Liver (tissue), 8 donors: ENCODE measurements at regions not wholly inside any gene's neighbourhood (a gene's known extent, or its start where the extent isn't known, plus 50 kb on each side); places are given as distances from the start of the nearest gene placed in this dataset.

Experiments used
- DNase-seq: peaks from one replicate; pipeline ENCODE4 v3.0.0-alpha.2; 2017; ENCODE audit warnings: low spot score
- H3K27ac ChIP-seq, 2 donors: one replicate each; pipeline ENCODE4 v1.7.0; 2013; ENCODE audit warnings: inconsistent platforms in 2 of 2, low read length in 2 of 2, control low read depth in 1 of 2, low read depth in 1 of 2, mild to moderate bottlenecking in 1 of 2
- H3K27me3 ChIP-seq, 4 donors: one replicate each; pipeline versions ENCODE4 v1.6.1 to v1.7.0; 2013; ENCODE audit warnings: low read length in 3 of 4, inconsistent platforms in 1 of 4, mild to moderate bottlenecking in 1 of 4, moderate library complexity in 1 of 4; ENCODE audit not compliant: control insufficient read depth in 4 of 4, insufficient read depth in 4 of 4
- H3K36me3 ChIP-seq, 4 donors: one replicate each; pipeline versions ENCODE4 v1.6.1 to v1.7.0; 2013; ENCODE audit warnings: low read length in 3 of 4, mild to moderate bottlenecking in 3 of 4, low read depth in 1 of 4, moderate library complexity in 1 of 4; ENCODE audit not compliant: control insufficient read depth in 4 of 4, insufficient read depth in 3 of 4
- H3K4me1 ChIP-seq, 4 donors: one replicate each; pipeline versions ENCODE4 v1.6.1 to v1.7.0; 2013; ENCODE audit warnings: low read length in 3 of 4, mild to moderate bottlenecking in 3 of 4, moderate library complexity in 1 of 4; ENCODE audit not compliant: control insufficient read depth in 4 of 4, insufficient read depth in 4 of 4
- H3K4me3 ChIP-seq, 3 donors: one replicate each; pipeline versions ENCODE4 v1.6.1 to v1.7.0; 2013; ENCODE audit warnings: low read length in 3 of 3, control low read depth in 1 of 3, low read depth in 1 of 3, mild to moderate bottlenecking in 1 of 3
- H3K9ac ChIP-seq, 2 donors: one replicate each; pipeline ENCODE4 v1.7.0; 2013; ENCODE audit warnings: low read length in 2 of 2, mild to moderate bottlenecking in 2 of 2, moderate library complexity in 2 of 2, control low read depth in 1 of 2, low read depth in 1 of 2
- H3K9me3 ChIP-seq, 4 donors: one replicate each; pipeline versions ENCODE4 v1.6.1 to v1.7.0; 2013; ENCODE audit warnings: low read length in 3 of 4; ENCODE audit not compliant: control insufficient read depth in 4 of 4
- EGR1 ChIP-seq, 2 donors: IDR thresholded peaks; 2 replicates each; pipeline ENCODE4 v1.6.1; 2016 to 2018; ENCODE audit warnings: antibody characterized with exemption in 2 of 2, low read depth in 2 of 2
- FOXA1 ChIP-seq: IDR thresholded peaks from 2 replicates; pipeline ENCODE4 v1.6.1; 2016; ENCODE audit warnings: antibody characterized with exemption
- FOXA2 ChIP-seq: IDR thresholded peaks from 2 replicates; pipeline ENCODE4 v1.6.1; 2016; ENCODE audit warnings: antibody characterized with exemption
- GABPA ChIP-seq, 2 donors: IDR thresholded peaks in 1 of 2; conservative IDR thresholded peaks in 1 of 2; 2 replicates each; pipeline ENCODE4 v1.6.1; 2016; ENCODE audit warnings: antibody characterized with exemption in 2 of 2, mild to moderate bottlenecking in 1 of 2, moderate library complexity in 1 of 2
- HNF4A ChIP-seq, 2 donors: conservative IDR thresholded peaks; 2 replicates each; pipeline ENCODE4 v1.6.1; 2016; ENCODE audit warnings: antibody characterized with exemption in 2 of 2, mild to moderate bottlenecking in 2 of 2
- HNF4G ChIP-seq: IDR thresholded peaks from 2 replicates; pipeline ENCODE4 v1.6.1; 2016; ENCODE audit warnings: antibody characterized with exemption
- JUND ChIP-seq, 2 donors: IDR thresholded peaks; 2 replicates each; pipeline ENCODE4 v1.6.1; 2016; ENCODE audit warnings: antibody characterized with exemption in 2 of 2
- NR2F2 ChIP-seq: IDR thresholded peaks from 2 replicates; pipeline ENCODE4 v1.6.1; 2016; ENCODE audit warnings: antibody characterized with exemption
- RAD21 ChIP-seq, 2 donors: IDR thresholded peaks; 2 replicates each; pipeline ENCODE4 v1.6.1; 2016; ENCODE audit warnings: antibody characterized with exemption in 2 of 2, mild to moderate bottlenecking in 2 of 2
- RXRA ChIP-seq, 2 donors: IDR thresholded peaks; 2 replicates each; pipeline ENCODE4 v1.6.1; 2017 to 2018; ENCODE audit warnings: antibody characterized with exemption in 2 of 2, mild to moderate bottlenecking in 1 of 2
- SP1 ChIP-seq: IDR thresholded peaks from 2 replicates; pipeline ENCODE4 v1.6.1; 2018; ENCODE audit warnings: antibody characterized with exemption, mild to moderate bottlenecking
- TAF1 ChIP-seq: conservative IDR thresholded peaks from 2 replicates; pipeline ENCODE4 v1.6.1; 2016; ENCODE audit warnings: antibody characterized with exemption, mild to moderate bottlenecking
- YY1 ChIP-seq: IDR thresholded peaks from 2 replicates; pipeline ENCODE4 v1.6.1; 2016; ENCODE audit warnings: antibody characterized with exemption, mild to moderate bottlenecking
- WGBS: extraction: QIAGEN DNeasy Blood & Tissue Kit; methylation state at CpG from one replicate; pipeline ENCODE4 v1.1.7; 2013; 5-methylcytosine and 5-hydroxymethylcytosine counted together
- TF ChIP-seq, protein P1 (sequence below): fragments of 150-350 bp; IDR thresholded peaks from 2 replicates; pipeline ENCODE4 v1.5.1; 2017; ENCODE audit warnings: improper control_type of control experiment, low read depth, low read length; ENCODE audit not compliant: missing input control
- TF ChIP-seq, protein P2 (sequence below): IDR thresholded peaks from 2 replicates; pipeline ENCODE4 v1.6.1; 2016; ENCODE audit warnings: antibody characterized with exemption
- TF ChIP-seq, protein P3 (sequence below): IDR thresholded peaks from 2 replicates; pipeline ENCODE4 v1.6.1; 2016; ENCODE audit warnings: antibody characterized with exemption
- TF ChIP-seq, protein P4 (sequence below): IDR thresholded peaks from 2 replicates; pipeline ENCODE4 v1.6.1; 2016; ENCODE audit warnings: antibody characterized with exemption, mild to moderate bottlenecking
- TF ChIP-seq, protein P5 (sequence below): IDR thresholded peaks from 2 replicates; pipeline ENCODE4 v1.6.1; 2016; ENCODE audit warnings: antibody characterized with exemption
- donor health status: healthy.
- donor health status: healthy.
- donor health status: healthy.
- donor health status: healthy.
- donor health status: healthy.

DNA sequence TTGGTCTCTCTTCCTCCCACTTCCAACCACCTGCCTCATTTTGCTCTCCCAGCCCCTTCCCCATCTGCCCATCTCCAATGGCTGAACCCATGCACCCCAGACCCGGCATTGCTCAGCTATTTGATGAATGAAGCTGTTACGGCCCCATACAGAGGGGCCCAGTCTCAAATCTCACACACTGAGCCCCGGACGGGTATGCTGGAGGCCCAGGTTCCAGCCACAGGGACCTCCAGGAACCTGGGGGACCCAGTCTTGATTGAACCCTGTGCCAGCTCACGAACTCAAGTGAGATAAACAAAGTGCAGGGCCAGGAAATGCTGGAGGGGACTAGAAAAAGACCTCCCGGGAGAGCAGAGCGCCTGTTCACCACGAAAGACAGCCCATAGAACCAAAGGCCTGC lies 63.4 kb upstream of the TEX51 start:
- H3K27ac ChIP-seq: no peak overlapping the region
- DNase-seq: no peak
- H3K9me3 ChIP-seq: no peaks in the 10 kb centered on the region
- WGBS: 89% methylated on average over 8 of the region's 8 CpGs
- no peaks in the 10 kb centered on the region for H3K27me3 ChIP-seq
- H3K4me3 ChIP-seq: no peak overlapping the region
- TF ChIP-seq NR2F2: no peak
- TF ChIP-seq YY1: no peak
- TF ChIP-seq SP1: no peak
- TF ChIP-seq HNF4A (conservative IDR thresholded peaks at IDR 0.05): no peak
- TF ChIP-seq, protein P1, sequence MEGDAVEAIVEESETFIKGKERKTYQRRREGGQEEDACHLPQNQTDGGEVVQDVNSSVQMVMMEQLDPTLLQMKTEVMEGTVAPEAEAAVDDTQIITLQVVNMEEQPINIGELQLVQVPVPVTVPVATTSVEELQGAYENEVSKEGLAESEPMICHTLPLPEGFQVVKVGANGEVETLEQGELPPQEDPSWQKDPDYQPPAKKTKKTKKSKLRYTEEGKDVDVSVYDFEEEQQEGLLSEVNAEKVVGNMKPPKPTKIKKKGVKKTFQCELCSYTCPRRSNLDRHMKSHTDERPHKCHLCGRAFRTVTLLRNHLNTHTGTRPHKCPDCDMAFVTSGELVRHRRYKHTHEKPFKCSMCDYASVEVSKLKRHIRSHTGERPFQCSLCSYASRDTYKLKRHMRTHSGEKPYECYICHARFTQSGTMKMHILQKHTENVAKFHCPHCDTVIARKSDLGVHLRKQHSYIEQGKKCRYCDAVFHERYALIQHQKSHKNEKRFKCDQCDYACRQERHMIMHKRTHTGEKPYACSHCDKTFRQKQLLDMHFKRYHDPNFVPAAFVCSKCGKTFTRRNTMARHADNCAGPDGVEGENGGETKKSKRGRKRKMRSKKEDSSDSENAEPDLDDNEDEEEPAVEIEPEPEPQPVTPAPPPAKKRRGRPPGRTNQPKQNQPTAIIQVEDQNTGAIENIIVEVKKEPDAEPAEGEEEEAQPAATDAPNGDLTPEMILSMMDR: no peak
- TF ChIP-seq, protein P2, sequence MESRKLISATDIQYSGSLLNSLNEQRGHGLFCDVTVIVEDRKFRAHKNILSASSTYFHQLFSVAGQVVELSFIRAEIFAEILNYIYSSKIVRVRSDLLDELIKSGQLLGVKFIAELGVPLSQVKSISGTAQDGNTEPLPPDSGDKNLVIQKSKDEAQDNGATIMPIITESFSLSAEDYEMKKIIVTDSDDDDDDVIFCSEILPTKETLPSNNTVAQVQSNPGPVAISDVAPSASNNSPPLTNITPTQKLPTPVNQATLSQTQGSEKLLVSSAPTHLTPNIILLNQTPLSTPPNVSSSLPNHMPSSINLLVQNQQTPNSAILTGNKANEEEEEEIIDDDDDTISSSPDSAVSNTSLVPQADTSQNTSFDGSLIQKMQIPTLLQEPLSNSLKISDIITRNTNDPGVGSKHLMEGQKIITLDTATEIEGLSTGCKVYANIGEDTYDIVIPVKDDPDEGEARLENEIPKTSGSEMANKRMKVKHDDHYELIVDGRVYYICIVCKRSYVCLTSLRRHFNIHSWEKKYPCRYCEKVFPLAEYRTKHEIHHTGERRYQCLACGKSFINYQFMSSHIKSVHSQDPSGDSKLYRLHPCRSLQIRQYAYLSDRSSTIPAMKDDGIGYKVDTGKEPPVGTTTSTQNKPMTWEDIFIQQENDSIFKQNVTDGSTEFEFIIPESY: no peak
- no peak for TF ChIP-seq FOXA1
- TF ChIP-seq JUND (IDR thresholded peaks at IDR 0.05): no peak
- TF ChIP-seq, protein P3, sequence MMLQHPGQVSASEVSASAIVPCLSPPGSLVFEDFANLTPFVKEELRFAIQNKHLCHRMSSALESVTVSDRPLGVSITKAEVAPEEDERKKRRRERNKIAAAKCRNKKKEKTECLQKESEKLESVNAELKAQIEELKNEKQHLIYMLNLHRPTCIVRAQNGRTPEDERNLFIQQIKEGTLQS: no peak
- TF ChIP-seq EGR1 (IDR thresholded peaks at IDR 0.05; ENCODE audit: low read depth in 2 of 2): no peak
- TF ChIP-seq GABPA (IDR thresholded peaks at IDR 0.05 in 1 of 2, conservative IDR thresholded peaks at IDR 0.05 in 1 of 2): no peak
- TF ChIP-seq HNF4G: no peak
- TF ChIP-seq TAF1: no peak
- TF ChIP-seq FOXA2: no peak
- H3K4me1 ChIP-seq: no peaks in the 10 kb centered on the region
- no peak overlapping the region for H3K9ac ChIP-seq
- H3K36me3 ChIP-seq: no peaks in the 10 kb centered on the region

DNA sequence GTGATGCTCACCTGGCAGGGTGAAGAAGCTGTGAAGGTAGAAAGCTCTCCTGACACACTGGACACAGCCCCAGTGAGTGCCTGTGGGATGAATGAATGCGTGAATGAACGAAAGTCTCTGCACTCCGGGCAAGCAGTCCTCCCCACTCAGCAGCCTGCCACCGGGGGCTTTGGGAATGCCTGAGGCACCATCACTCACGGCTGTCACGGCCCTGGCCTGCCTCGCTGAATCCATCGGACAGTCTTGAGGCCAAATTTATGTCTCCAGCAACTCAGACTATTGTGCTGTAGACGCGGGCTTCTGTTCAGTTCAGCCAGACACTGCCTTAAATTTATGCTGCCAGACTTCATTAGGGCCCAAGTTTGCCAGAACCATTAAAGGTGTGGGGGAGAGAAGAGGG lies 62.9 kb upstream of the TEX51 start:
- no peak overlapping the region for H3K27ac ChIP-seq

More for the DNA sequence above, 62.9 kb upstream of the TEX51 start:
- Histone ChIP-seq H3K36me3 (no peaks in the 10 kb centered on the region), H3K27me3 (no peaks in the 10 kb centered on the region), H3K4me3 (no peak overlapping the region), H3K4me1 (no peaks in the 10 kb centered on the region), H3K9ac (no peak overlapping the region), H3K9me3 (no peaks in the 10 kb centered on the region)
- DNase-seq: no peak
- 91% methylated on average over 10 of the region's 10 CpGs for WGBS
- TF ChIP-seq HNF4G: no peak
- no peak for TF ChIP-seq JUND (IDR thresholded peaks at IDR 0.05)
- no peak for TF ChIP-seq SP1
- TF ChIP-seq, protein P4, sequence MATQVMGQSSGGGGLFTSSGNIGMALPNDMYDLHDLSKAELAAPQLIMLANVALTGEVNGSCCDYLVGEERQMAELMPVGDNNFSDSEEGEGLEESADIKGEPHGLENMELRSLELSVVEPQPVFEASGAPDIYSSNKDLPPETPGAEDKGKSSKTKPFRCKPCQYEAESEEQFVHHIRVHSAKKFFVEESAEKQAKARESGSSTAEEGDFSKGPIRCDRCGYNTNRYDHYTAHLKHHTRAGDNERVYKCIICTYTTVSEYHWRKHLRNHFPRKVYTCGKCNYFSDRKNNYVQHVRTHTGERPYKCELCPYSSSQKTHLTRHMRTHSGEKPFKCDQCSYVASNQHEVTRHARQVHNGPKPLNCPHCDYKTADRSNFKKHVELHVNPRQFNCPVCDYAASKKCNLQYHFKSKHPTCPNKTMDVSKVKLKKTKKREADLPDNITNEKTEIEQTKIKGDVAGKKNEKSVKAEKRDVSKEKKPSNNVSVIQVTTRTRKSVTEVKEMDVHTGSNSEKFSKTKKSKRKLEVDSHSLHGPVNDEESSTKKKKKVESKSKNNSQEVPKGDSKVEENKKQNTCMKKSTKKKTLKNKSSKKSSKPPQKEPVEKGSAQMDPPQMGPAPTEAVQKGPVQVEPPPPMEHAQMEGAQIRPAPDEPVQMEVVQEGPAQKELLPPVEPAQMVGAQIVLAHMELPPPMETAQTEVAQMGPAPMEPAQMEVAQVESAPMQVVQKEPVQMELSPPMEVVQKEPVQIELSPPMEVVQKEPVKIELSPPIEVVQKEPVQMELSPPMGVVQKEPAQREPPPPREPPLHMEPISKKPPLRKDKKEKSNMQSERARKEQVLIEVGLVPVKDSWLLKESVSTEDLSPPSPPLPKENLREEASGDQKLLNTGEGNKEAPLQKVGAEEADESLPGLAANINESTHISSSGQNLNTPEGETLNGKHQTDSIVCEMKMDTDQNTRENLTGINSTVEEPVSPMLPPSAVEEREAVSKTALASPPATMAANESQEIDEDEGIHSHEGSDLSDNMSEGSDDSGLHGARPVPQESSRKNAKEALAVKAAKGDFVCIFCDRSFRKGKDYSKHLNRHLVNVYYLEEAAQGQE: no peak
- no peak for TF ChIP-seq EGR1 (IDR thresholded peaks at IDR 0.05; ENCODE audit: low read depth in 2 of 2)
- no peak for TF ChIP-seq NR2F2
- TF ChIP-seq, protein P1: no peak
- no peak for TF ChIP-seq RAD21 (IDR thresholded peaks at IDR 0.05)
- TF ChIP-seq, protein P3: no peak
- TF ChIP-seq HNF4A (conservative IDR thresholded peaks at IDR 0.05): no peak
- TF ChIP-seq, protein P2: no peak
- no peak for TF ChIP-seq GABPA (IDR thresholded peaks at IDR 0.05 in 1 of 2, conservative IDR thresholded peaks at IDR 0.05 in 1 of 2)
- no peak for TF ChIP-seq RXRA (IDR thresholded peaks at IDR 0.05)
- TF ChIP-seq YY1: no peak
- TF ChIP-seq FOXA1: no peak
- no peak for TF ChIP-seq FOXA2
- no peak for TF ChIP-seq TAF1
- TF ChIP-seq, protein P5, sequence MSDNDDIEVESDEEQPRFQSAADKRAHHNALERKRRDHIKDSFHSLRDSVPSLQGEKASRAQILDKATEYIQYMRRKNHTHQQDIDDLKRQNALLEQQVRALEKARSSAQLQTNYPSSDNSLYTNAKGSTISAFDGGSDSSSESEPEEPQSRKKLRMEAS: no peak
